SK-N-SH treated with all-trans-retinoic acid at 6 μM for 48 hours (cell line): ENCODE measurements at regions not wholly inside any gene's neighbourhood (a gene's known extent, or its start where the extent isn't known, plus 50 kb on each side); places are given as distances from the start of the nearest gene placed in this dataset.
"Not testable (repeated sequence)": the region's sequence is repeated elsewhere in the genome, so short reads cannot be mapped to it uniquely, and the experiment has no call there.

Experiments
- ATAC-seq: fragments of 200-7000 bp; cut with Tn5 transposase; 3 replicates; pipeline ENCODE4 v1.9.1; 2020; ENCODE audit warnings: mild to moderate bottlenecking, moderate library complexity
- ARNTL ChIP-seq: fragments of 450-650 bp; formaldehyde crosslinking; IDR thresholded peaks from 2 replicates; pipeline ENCODE4 v1.5.0; 2020; ENCODE audit warnings: low read depth, mild to moderate bottlenecking, moderate library complexity, borderline replicate concordance
- BACH2 ChIP-seq: fragments of 250-450 bp; sonication (Bioruptor Pico); IDR thresholded peaks from 2 replicates; pipeline ENCODE4 v1.9.0; 2021; ENCODE audit warnings: mild to moderate bottlenecking, borderline replicate concordance
- CREB5 ChIP-seq: fragments of 250-450 bp; sonication (Bioruptor Pico); IDR thresholded peaks from 2 replicates; pipeline ENCODE4 v1.5.1; 2020; ENCODE audit warnings: low read depth, mild to moderate bottlenecking, moderate library complexity
- CSDC2 ChIP-seq: fragments of 250-450 bp; sonication (Bioruptor Pico); IDR thresholded peaks from 2 replicates; pipeline ENCODE4 v1.5.0; 2020; ENCODE audit warnings: mild to moderate bottlenecking, moderate library complexity
- CSRNP3 ChIP-seq: fragments of 250-450 bp; sonication (Bioruptor Pico); IDR thresholded peaks from 2 replicates; pipeline ENCODE4 v1.5.1; 2021; ENCODE audit warnings: mild to moderate bottlenecking, moderate library complexity
- ESRRG ChIP-seq: fragments of 250-450 bp; sonication (Bioruptor Pico); IDR thresholded peaks from 2 replicates; pipeline ENCODE4 v1.6.1; 2021; ENCODE audit warnings: mild to moderate bottlenecking
- GLIS3 ChIP-seq: fragments of 250-450 bp; sonication (Bioruptor Pico); IDR thresholded peaks from 2 replicates; pipeline ENCODE4 v1.5.0; 2020; ENCODE audit warnings: mild to moderate bottlenecking, moderate library complexity
- OSR1 ChIP-seq: fragments of 250-450 bp; sonication (Bioruptor Pico); IDR thresholded peaks from 2 replicates; pipeline ENCODE4 v1.8.0; 2022; ENCODE audit warnings: moderate library complexity, mild to moderate bottlenecking, inconsistent platforms
- PATZ1 ChIP-seq: fragments of 250-450 bp; sonication (Bioruptor Pico); IDR thresholded peaks from 2 replicates; pipeline ENCODE4 v1.8.0; 2020; ENCODE audit warnings: mild to moderate bottlenecking, moderate library complexity, borderline replicate concordance
- POU6F1 ChIP-seq: fragments of 250-450 bp; sonication (Bioruptor Pico); IDR thresholded peaks from 2 replicates; pipeline ENCODE4 v1.8.0; 2021; ENCODE audit warnings: low read depth, mild to moderate bottlenecking, moderate library complexity, borderline replicate concordance
- RARB ChIP-seq: fragments of 250-450 bp; sonication (Bioruptor Pico); IDR thresholded peaks from 2 replicates; pipeline ENCODE4 v1.8.0; 2021; ENCODE audit warnings: mild to moderate bottlenecking, moderate library complexity
- SNAI2 ChIP-seq: fragments of 250-450 bp; sonication (Bioruptor Pico); IDR thresholded peaks from 2 replicates; pipeline ENCODE4 v1.5.0; 2020; ENCODE audit warnings: mild to moderate bottlenecking, moderate library complexity
- TCF4 ChIP-seq: fragments of 250-450 bp; sonication (Bioruptor Pico); IDR thresholded peaks from 2 replicates; pipeline ENCODE4 v1.8.0; 2021; ENCODE audit warnings: mild to moderate bottlenecking, moderate library complexity, borderline replicate concordance
- TOX ChIP-seq: fragments of 250-450 bp; sonication (Bioruptor Pico); IDR thresholded peaks from 2 replicates; pipeline ENCODE4 v1.8.0; 2021; ENCODE audit warnings: mild to moderate bottlenecking, moderate library complexity, borderline replicate concordance
- TSHZ2 ChIP-seq: fragments of 250-450 bp; sonication (Bioruptor Pico); IDR thresholded peaks from 2 replicates; pipeline ENCODE4 v1.5.0; 2020; ENCODE audit warnings: mild to moderate bottlenecking, moderate library complexity
- ZC3H10 ChIP-seq: fragments of 250-450 bp; sonication (Bioruptor Pico); IDR thresholded peaks from 2 replicates; pipeline ENCODE4 v1.5.1; 2021; ENCODE audit warnings: mild to moderate bottlenecking, moderate library complexity
- ZFP30 ChIP-seq: fragments of 450-650 bp; formaldehyde crosslinking; IDR thresholded peaks from 2 replicates; pipeline ENCODE4 v1.5.0; 2022; ENCODE audit warnings: mild to moderate bottlenecking, moderate library complexity
- ZNF565 ChIP-seq: fragments of 450-650 bp; formaldehyde crosslinking; conservative IDR thresholded peaks from 2 replicates; pipeline ENCODE4 v1.5.0; 2020; ENCODE audit warnings: low read depth, mild to moderate bottlenecking, moderate library complexity
- ZNF70 ChIP-seq: fragments of 450-650 bp; formaldehyde crosslinking; IDR thresholded peaks from 2 replicates; pipeline ENCODE4 v1.5.0; 2020; ENCODE audit warnings: mild to moderate bottlenecking, moderate library complexity
- ZNF8 ChIP-seq: fragments of 450-650 bp; formaldehyde crosslinking; IDR thresholded peaks from 2 replicates; pipeline ENCODE4 v1.5.0; 2020; ENCODE audit warnings: mild to moderate bottlenecking, moderate library complexity

GRCh38 chr5:121038438-121038837 is 574.3 kb downstream of the PRR16 start:
- ATAC-seq, result no peak
- TF ChIP-seq POU6F1 (CRISPR knock-in tag) (no peak), RARB (CRISPR knock-in tag) (no peak)

- no peak for TF ChIP-seq ZC3H10
- no peak for TF ChIP-seq SNAI2 (CRISPR knock-in tag)
- TF ChIP-seq POU6F1 (CRISPR knock-in tag), result no peak
- no peak for TF ChIP-seq ESRRG (CRISPR knock-in tag)
- no peak for TF ChIP-seq GLIS3
- no peak for TF ChIP-seq ZNF8 (CRISPR knock-in tag)
- TF ChIP-seq CSDC2, result no peak
- no peak for TF ChIP-seq PATZ1 (CRISPR knock-in tag)
- TF ChIP-seq ZNF70 (CRISPR knock-in tag), result no peak
These were observed 585.9 kb downstream of the PRR16 start for GRCh38 chr5:121049971-121050370.

GRCh38 chr5:121053055-121053985 is 589.2 kb downstream of the PRR16 start:
- TF ChIP-seq SNAI2 (CRISPR knock-in tag), result no peak
- no peak; the same call in 1 of the 2 replicates for TF ChIP-seq TCF4
- TF ChIP-seq ESRRG (CRISPR knock-in tag), result no peak
- TF ChIP-seq CREB5 (CRISPR knock-in tag), result no peak
- TF ChIP-seq TSHZ2 (CRISPR knock-in tag), result peak; percentile 64; the same call in 1 of the 2 replicates
- no peak for TF ChIP-seq ARNTL (CRISPR knock-in tag)
- TF ChIP-seq BACH2 (CRISPR knock-in tag), result no peak
- ATAC-seq, result peak; percentile 68; the same call in 2 of the 3 replicates

More at GRCh38 chr5:121049971-121050370, 585.9 kb downstream of the PRR16 start:
- ATAC-seq, result no peak

GRCh38 chr5:121055586-121055985 is 591.5 kb downstream of the PRR16 start:
- no peak for ATAC-seq
- no peak for TF ChIP-seq ARNTL (CRISPR knock-in tag)
- no peak for TF ChIP-seq GLIS3
- TF ChIP-seq ESRRG (CRISPR knock-in tag), result no peak
- TF ChIP-seq ZNF565 (CRISPR knock-in tag), result no peak
- TF ChIP-seq OSR1 (CRISPR knock-in tag), result no peak
- TF ChIP-seq ZNF70 (CRISPR knock-in tag), result no peak
- no peak for TF ChIP-seq CSDC2
- TF ChIP-seq ZNF8 (CRISPR knock-in tag), result no peak
- TF ChIP-seq TSHZ2 (CRISPR knock-in tag), result no peak
- no peak for TF ChIP-seq CSRNP3 (CRISPR knock-in tag)
- TF ChIP-seq ZFP30, result no peak
- TF ChIP-seq TOX (CRISPR knock-in tag), result no peak
- TF ChIP-seq, all 23 proteins: peak for 0

- not testable (repeated sequence) for ATAC-seq
These were observed 600.1 kb downstream of the PRR16 start for GRCh38 chr5:121064241-121064640.
